KMS-11 (cell line): ENCODE measurements at regions not wholly inside any gene's neighbourhood (a gene's known extent, or its start where the extent isn't known, plus 50 kb on each side); places are given as distances from the start of the nearest gene placed in this dataset.

Experiments used
- H2AFZ ChIP-seq: fragments of 200-600 bp; sonication (generic); 2 replicates; pipeline ENCODE4 v1.6.1; 2016; ENCODE audit warnings: antibody characterized with exemption, mixed run types, low read depth
- H3K27ac ChIP-seq: fragments of 200-600 bp; sonication (generic); 2 replicates; pipeline ENCODE4 v1.6.1; 2016; ENCODE audit warnings: mild to moderate bottlenecking, mixed run types
- H3K27me3 ChIP-seq: fragments of 200-600 bp; sonication (generic); 2 replicates; pipeline ENCODE4 v1.6.1; 2017; ENCODE audit warnings: mild to moderate bottlenecking, low read depth, mixed run types, moderate library complexity; ENCODE audit not compliant: insufficient read depth
- H3K36me3 ChIP-seq: fragments of 200-600 bp; sonication (generic); 2 replicates; pipeline ENCODE4 v1.6.1; 2017; ENCODE audit warnings: mild to moderate bottlenecking, mixed run types; ENCODE audit not compliant: insufficient read depth
- H3K4me1 ChIP-seq: fragments of 200-600 bp; sonication (generic); 2 replicates; pipeline ENCODE4 v1.6.1; 2016; ENCODE audit warnings: mild to moderate bottlenecking, low read depth, mixed run types; ENCODE audit not compliant: poor library complexity, severe bottlenecking
- H3K4me2 ChIP-seq: fragments of 200-600 bp; sonication (generic); 2 replicates; pipeline ENCODE4 v1.7.0; 2016; ENCODE audit warnings: mild to moderate bottlenecking, mixed run types
- H3K4me3 ChIP-seq: fragments of 200-600 bp; sonication (generic); IDR thresholded peaks from 2 replicates; pipeline ENCODE4 v1.6.1; 2017; ENCODE audit warnings: low read depth, low read length, mixed read lengths; ENCODE audit not compliant: insufficient read depth
- H3K79me2 ChIP-seq: fragments of 200-600 bp; sonication (generic); 2 replicates; pipeline ENCODE4 v1.6.1; 2016; ENCODE audit warnings: low read depth, mixed run types; ENCODE audit not compliant: insufficient read depth
- H3K9ac ChIP-seq: fragments of 200-600 bp; sonication (generic); 2 replicates; pipeline ENCODE4 v1.6.1; 2016; ENCODE audit warnings: mild to moderate bottlenecking, mixed run types
- H4K20me1 ChIP-seq: fragments of 200-600 bp; sonication (generic); 2 replicates; pipeline ENCODE4 v1.6.1; 2016; ENCODE audit warnings: mild to moderate bottlenecking, mixed run types; ENCODE audit not compliant: insufficient read depth
- TF ChIP-seq, protein P1 (sequence below): fragments of 200-600 bp; sonication (generic); conservative IDR thresholded peaks from 2 replicates; pipeline ENCODE4 v1.6.1; 2017; ENCODE audit warnings: low read depth, mild to moderate bottlenecking, antibody characterized with exemption, low read length, moderate library complexity, mixed read lengths

DNA sequence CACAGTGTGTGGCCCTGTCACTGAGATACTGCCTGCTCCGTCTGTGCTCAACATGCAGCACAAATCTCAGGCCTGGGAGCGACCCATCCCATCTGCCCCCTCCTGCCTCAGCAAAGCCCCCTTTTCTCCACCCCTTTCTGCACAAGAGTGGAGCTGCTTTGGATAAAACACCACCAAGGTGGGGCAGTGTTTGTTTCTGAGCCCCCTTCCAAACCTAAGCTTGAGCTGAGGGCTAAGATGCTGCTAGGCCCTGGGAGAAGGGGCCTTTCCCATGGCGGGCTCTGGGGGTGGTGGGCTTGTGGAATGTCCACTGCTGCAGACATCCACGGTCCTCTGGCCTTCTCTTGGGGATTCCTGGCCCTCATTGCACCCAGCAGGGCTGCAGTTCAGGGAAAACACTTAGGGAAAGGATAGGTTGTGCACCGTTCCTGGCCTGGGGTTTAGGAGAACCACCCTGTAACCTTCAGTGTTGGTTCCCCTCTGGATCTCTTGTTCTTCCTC, 594.1 kb downstream of the TBC1D22A start:
- Histone ChIP-seq H2AFZ (no peak overlapping the region), H3K27me3 (no peaks in the 10 kb centered on the region; the same call in 1 of the 2 replicates), H4K20me1 (no peaks in the 10 kb centered on the region), H3K9ac (no peak overlapping the region), H3K4me3 (no peak overlapping the region), H3K4me1 (no peaks in the 10 kb centered on the region), H3K36me3 (no peaks in the 10 kb centered on the region), H3K4me2 (no peak overlapping the region), H3K27ac (no peak overlapping the region), H3K79me2 (no peaks in the 10 kb centered on the region)
- TF ChIP-seq, protein P1, sequence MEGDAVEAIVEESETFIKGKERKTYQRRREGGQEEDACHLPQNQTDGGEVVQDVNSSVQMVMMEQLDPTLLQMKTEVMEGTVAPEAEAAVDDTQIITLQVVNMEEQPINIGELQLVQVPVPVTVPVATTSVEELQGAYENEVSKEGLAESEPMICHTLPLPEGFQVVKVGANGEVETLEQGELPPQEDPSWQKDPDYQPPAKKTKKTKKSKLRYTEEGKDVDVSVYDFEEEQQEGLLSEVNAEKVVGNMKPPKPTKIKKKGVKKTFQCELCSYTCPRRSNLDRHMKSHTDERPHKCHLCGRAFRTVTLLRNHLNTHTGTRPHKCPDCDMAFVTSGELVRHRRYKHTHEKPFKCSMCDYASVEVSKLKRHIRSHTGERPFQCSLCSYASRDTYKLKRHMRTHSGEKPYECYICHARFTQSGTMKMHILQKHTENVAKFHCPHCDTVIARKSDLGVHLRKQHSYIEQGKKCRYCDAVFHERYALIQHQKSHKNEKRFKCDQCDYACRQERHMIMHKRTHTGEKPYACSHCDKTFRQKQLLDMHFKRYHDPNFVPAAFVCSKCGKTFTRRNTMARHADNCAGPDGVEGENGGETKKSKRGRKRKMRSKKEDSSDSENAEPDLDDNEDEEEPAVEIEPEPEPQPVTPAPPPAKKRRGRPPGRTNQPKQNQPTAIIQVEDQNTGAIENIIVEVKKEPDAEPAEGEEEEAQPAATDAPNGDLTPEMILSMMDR: no peak

DNA sequence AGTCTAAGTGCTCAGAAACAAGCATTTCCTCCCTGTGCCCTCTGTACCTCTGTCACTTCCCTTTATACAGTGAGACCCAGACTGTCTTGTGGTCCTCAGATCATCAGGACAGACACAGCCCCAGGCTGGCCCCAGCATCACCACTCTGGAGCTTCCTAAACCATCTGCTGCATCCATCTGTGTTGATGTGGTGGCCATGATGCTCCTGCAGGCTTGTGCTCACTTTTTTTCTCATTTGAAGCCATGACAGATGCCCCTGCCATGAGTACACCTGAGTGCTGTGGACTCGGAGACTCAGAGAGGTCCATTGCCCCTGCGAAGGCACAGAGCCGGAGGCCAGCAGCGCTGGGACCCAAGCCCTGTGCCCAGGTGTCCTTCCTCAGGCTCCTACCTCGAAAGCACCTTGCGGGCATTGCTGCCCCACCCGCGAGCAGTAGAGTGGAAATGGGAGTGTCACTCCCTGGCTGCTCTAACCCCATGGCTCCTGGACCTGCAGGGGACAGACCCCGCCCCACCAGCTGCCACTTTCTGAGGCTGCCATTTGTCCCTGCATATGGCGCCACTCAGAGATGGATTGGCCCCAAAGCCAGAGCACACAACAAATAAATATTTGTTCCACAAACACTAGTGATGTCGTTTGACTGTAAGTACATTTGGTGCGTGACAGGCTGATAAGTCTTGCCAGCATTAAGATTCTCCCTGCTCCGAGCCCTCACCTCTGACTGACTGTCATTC, 593.5 kb downstream of the TBC1D22A start:
- TF ChIP-seq, protein P1: no peak
- H3K27ac ChIP-seq: no peak overlapping the region

DNA sequence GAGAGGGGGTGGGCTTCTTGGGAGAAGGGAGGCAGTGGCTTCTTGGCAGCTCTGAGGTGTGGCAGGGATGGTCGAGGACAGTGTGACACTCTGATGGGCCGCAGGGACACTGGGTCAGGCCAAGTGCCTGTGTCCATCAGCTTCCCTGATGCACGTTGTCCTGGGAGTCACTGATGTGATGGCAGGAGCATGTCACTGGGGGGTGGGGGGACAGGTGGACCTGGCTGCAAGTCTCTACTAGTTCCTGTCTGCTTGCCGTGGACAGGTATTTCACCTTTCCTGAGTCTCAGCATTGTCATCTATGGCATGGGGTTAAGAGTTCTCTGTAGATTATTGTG, 592.9 kb downstream of the TBC1D22A start:
- Histone ChIP-seq H3K4me3 (no peak overlapping the region), H3K36me3 (no peaks in the 10 kb centered on the region), H3K9ac (no peak overlapping the region), H3K79me2 (no peaks in the 10 kb centered on the region), H2AFZ (no peak overlapping the region), H3K4me2 (no peak overlapping the region), H3K27me3 (no peaks in the 10 kb centered on the region; the same call in 1 of the 2 replicates), H3K4me1 (no peaks in the 10 kb centered on the region), H3K27ac (no peak overlapping the region), H4K20me1 (no peaks in the 10 kb centered on the region)
- TF ChIP-seq, protein P1: no peak

More for the DNA sequence above, 593.5 kb downstream of the TBC1D22A start:
- Histone ChIP-seq H3K4me1 (no peaks in the 10 kb centered on the region), H4K20me1 (no peaks in the 10 kb centered on the region), H3K79me2 (no peaks in the 10 kb centered on the region), H3K4me2 (no peak overlapping the region), H2AFZ (no peak overlapping the region), H3K9ac (no peak overlapping the region), H3K27me3 (no peaks in the 10 kb centered on the region; the same call in 1 of the 2 replicates), H3K4me3 (no peak overlapping the region), H3K36me3 (no peaks in the 10 kb centered on the region)

DNA sequence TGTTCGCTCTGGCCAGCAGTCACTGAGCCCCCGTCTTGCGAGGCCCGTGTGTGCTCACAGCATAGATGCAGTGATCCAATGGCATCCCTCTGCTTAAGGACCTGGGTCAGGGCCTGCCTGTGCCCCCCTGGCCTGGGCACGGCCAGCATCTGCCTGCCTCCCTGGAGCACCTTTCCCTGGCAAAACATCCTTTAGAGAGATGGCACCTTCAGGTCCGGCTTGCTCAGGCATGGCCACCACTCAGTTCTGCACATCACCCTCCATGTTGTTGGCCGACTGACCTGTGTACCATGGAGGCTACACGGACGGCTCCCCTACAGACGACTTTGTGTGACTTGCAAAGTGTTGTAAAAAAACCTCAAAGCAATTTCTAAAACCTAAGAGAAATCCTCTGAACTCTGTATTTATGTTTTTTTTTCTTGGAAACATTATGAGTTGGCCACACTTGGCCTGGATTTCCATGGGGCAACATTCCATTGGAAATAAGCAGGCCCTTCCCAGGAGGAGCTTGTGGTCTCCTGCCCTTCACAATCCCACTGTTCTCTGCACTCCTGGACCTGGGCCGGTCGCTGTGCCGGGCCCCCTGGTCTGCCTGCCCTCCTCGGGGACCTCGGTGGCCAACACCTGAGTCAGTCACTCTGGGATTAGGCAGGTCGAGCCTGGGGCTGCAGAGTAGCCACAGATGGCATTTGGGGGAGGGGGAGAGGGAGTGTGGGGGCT, 592.4 kb downstream of the TBC1D22A start:
- no peaks in the 10 kb centered on the region for H3K36me3 ChIP-seq
- no peaks in the 10 kb centered on the region for H4K20me1 ChIP-seq
- H3K9ac ChIP-seq: no peak overlapping the region
- H3K4me1 ChIP-seq: no peaks in the 10 kb centered on the region
- H2AFZ ChIP-seq: no peak overlapping the region
- H3K27me3 ChIP-seq: no peaks in the 10 kb centered on the region
- no peak overlapping the region for H3K27ac ChIP-seq
- no peaks in the 10 kb centered on the region for H3K79me2 ChIP-seq
- H3K4me2 ChIP-seq: no peak overlapping the region
- H3K4me3 ChIP-seq: no peak overlapping the region
- TF ChIP-seq, protein P1: no peak
